T-helper 9 cell (primary cell): ENCODE measurements at regions not wholly inside any gene's neighbourhood (a gene's known extent, or its start where the extent isn't known, plus 50 kb on each side); places are given as distances from the start of the nearest gene placed in this dataset.
"Not testable (repeated sequence)": the region's sequence is repeated elsewhere in the genome, so short reads cannot be mapped to it uniquely, and the experiment has no call there.

ENCODE experiments used
- DNase-seq: peaks from one replicate; pipeline ENCODE4 v3.0.0-alpha.2; 2020

DNA sequence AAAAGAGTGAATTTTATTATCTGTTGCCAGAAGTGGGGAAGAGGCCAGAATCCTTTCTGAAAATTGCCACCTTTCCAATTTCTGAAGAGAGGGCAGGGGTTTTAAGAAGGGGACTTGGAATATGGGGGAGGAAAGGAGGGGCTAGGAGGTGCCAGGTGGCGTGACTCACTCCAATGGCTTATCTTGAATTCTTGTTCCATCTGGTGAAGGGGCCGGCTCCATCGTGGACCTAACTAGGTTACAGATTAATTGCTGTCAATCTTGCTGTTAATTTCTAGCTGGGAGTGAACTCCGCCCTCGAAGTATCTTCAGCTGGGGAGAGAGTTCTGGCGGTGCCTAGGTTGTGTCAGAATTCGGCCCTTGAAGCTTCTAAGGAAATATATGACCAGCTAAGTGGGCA lies 138.7 kb downstream of the YTHDC2 start:
- no peak for DNase-seq

DNA sequence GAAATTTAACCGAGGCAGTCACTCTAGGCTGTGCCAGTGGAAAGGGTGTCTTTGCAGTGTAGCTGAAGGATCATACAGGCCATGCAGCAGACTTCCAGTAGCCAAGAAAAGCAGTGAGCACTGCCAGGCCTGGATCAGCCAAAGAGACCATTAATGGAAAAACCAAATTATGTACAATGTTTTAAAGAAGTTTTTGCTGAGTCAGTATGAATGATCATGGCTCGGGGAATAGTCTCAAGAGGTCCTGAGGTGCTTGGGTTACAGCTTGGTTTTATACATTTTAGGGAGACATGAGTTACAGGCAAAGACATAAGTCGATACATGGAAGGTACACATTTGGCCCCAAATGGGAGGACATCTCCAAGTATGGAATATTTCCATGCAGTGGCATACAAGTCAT lies 141.3 kb downstream of the YTHDC2 start:
- DNase-seq = no peak

DNA sequence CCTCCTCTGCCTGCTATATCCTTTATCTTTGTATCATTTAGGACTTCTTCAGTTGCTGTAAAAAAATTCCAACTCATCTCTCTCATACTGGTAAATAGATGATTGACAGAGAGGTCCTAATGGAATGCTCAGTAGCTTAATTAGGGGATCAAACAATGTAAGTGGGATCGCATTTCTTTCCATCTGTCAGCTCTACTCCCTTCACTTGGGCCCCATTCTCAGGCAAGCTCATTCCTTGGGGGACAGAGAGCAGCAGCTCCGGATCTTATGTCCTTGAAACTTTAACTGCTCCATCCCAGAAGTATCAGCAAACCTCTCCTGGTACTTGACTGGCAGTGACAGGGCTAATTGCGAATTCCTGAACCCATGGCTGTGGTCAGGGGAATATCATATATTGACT lies 146.7 kb downstream of the YTHDC2 start:
- no peak for DNase-seq

DNA sequence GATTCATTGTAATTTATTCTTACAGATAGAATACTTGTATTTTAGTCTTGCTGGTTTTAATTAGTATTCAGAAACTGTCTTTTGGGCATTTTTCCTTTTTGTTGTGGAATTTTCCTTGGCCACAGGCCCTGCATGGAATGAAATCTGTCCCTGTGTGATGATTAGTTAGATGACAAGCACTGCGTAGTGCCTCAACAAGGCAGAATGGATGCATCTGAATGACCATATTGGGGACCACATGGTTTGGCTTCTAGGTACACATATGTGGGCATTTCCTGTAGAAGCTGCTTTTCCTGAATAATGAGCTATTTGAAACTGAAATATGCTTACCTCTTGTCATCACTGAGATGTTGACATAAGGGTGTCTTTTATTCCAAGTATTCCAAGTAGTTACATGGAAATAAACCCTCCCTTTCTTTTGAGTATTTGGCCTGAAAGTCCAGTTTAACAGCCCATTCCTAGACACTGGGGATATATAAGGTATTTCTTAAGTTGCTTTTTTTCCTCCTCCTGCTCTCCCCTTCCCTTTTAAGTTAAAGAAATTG lies 147.3 kb downstream of the YTHDC2 start:
- DNase-seq = no peak

DNA sequence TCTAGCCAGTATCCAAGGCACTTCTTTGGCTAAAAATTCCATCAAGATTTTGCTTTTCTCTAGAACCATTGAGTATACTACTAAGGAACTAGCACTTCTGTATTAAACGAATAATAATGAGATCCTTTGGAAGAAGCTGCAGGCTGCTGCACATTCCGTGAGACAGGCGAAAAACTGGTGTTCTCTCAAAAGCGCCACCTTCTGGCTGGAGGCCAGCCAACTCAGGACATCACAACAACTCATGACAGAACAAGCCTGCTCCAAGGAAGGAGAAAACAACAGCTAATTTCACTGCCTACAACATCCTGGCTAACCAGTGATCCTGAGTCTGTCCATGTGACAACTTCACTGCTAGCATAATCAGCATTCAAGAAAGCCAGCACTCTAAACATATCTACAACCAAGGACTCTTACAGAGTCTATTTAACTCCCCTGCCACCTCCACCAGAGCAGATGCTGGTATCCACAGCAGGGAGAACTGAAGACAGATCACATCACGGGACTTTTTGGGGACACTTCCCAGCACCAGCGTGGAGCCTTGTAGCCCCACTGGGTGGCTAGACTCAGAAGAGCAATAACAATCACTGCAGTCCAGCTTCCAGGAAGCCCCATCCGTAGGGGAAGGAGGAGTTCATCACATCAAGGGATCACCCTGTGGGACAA lies 150.5 kb downstream of the YTHDC2 start:
- DNase-seq = peak; percentile 13

DNA sequence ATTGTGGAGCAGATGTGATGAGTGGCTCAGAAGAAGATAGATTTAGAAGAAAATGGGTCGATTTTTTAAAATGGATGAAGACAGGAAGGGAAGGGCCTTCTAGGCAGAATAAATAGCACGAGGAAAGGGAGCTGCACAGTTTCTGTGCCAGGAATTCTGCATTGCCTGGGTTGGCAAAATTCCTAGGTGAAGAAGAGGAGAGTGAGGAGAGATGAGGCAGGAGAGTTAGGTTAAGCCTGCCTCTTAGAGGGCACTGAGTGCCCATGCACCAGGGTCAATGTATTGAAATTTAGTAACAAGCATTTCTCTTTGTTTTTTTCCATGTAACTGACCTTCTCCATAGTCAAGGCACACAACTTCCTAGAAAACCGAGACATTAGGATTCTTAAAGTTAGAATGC lies 159.5 kb downstream of the YTHDC2 start:
- DNase-seq = no peak

DNA sequence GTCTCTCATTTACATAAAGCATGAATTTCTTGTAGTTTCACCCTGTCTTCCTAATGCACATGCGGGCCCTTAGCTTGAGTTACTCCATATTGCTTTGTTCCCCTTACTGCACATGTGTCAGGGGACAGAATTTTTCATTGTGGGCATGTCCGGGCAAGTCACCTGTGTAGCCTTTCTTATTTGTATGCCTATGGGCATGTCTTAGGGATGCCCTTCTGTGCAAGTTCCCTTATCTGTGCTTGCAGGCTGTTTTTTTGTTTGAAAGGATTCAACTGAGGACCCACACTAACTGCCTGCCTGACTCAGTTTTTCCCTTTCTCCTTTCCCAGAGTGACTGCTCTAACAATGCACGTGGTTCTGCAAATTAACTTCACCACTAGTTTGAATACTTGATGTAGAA lies 161.7 kb downstream of the YTHDC2 start:
- no peak for DNase-seq

DNA sequence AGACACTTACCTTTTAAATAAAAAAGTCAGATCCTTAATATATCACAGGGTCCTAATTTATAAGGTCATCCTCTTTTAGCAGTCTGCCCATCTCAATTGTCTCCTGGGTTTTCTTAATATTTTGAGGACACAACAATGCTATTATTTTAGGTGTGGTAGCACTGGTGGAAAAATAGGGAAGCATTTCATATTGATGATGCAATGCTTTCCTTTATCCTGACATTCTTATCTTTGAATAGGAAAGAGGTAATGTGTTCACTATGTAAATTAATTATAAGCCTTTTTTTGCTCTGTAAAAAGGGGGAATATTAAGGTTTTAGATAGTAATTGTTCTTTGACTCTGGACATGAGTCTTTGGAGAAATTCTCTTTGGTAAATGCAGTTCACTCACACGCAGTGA lies 164.7 kb downstream of the YTHDC2 start:
- no peak for DNase-seq

DNA sequence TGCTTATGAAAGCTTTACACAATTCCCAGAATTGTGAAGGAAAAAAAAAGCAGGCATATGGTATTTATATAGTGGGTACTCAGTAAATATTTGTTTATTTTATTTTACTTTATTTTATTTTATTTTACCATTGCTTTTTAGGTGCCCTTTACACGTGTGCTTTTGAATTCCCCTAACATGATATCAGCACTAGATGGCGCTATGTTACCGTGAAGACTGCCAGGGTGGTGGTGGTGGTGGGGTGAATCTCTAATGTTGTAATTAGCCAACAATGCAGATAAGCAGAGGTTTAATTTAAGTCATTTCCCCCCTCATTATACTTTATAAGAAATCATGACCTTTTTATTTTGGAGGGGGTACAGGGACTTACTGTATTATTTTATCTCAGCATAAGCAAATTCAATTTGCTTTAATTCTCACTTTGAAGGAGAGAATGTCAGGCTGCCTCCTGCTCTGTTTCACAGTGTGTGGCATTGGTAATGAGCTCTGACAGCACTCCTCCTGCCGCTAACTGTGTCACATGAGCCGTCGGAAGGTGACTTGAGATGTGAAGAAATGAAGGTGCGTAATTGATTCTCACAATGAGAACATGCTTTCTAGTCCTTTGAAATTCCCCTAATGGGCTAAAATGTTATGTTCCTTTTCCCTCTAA lies 165.6 kb downstream of the YTHDC2 start:
- no peak for DNase-seq

DNA sequence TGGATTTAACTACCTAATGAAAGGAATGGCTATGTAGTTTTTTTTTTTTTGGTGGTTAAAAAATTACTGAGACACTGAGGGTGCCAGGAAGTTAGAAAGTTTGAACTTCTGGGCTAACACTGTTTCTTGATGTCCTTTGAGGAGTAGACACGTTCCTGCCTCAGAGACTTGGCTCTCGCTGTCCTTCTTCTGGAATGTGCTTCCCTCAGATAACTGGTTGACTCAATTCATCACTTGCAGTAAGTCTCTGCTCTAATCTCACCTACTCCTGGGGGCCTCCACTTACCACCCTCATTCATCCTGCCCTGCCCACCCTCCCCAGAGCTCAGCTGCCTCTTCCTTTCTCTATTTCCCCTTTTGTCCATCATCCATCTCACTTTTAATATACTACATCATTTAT lies 167.0 kb downstream of the YTHDC2 start:
- no peak for DNase-seq

DNA sequence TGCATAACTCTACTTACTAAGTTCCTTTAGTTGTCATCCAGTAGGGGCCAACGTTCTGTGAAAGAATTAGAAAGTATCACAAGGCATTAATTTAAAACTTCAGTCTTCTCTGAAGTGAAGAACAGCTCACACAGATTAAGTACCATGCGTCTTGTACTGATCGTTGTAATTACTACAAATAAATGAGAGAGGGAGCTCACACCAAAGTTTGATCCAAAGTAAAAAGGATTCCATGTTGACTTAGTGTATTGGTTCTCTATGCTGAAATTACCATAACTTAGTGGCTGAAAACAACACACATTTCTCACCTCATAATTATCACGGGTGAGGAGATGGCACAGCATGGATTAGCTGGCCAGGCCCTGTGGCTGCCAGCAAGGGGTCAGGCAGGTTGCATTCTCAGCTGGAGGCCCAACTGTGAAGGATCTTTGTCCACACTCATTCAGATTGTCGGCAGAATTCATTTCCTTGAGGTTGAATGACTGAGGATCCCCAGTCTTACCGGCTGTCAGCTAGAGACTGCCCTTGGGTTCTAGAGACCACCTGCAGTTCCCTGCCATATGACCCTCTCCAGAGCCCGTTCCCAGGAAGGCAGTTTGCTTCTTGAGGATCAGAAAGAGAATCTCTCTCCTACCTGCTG lies 169.1 kb downstream of the YTHDC2 start:
- no peak for DNase-seq

DNA sequence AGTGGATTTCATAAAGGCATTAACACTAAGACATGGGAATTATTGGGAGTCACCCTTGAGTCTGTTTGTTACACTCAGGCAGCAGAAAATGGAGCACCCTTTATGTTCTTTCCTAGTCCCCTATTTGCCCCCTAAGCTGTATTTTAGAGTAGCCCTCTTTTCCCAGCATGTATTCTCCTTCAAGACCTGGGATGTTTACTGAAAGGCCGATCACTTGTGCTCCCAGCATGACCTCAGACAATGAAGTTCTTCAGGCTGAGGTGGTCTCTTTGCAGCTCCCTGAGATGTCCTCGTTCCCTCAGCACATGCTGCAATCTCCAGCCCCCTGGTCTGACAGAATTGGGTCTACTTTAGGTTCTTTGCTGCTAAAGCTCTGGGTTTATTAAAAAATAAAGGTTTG lies 169.7 kb downstream of the YTHDC2 start:
- no peak for DNase-seq

DNA sequence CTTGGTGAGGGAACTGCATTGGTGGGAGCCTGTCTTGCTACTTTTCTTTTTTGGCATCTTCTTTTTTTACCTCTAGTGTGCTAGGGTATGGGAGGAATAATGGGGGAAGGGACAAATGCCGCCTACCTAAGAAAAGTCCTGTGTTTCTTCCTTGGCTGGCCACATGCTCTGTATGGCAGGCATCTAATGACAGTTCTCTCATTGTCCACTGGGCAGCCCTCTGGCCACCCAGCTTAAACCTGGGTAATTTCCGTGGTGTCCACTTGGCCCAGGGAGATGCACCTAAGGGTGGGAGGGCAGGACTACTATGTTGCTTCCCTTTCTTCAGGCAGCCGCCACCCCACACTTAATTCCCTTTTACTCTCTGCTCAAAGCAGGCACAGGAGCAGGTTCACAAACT lies 173.1 kb downstream of the YTHDC2 start:
- DNase-seq = no peak

DNA sequence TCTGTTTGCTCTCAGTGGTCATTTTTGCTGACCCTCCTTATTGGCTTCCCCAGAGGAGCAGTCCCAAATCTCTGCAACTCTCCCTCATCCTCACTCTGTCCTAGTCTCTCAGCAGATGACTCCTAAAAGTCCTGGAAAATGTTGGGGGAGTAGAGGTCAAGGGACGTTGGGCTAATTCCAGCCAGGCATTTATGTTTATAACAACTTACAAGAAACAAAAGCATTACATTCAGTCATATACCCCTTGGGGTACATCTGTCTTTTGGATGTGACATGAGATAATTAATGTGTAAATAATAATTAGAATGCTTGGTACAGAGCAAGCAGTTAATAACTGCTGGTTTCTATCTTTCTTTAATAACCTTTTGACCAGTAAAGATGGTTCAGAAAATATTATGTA lies 176.2 kb downstream of the YTHDC2 start:
- no peak for DNase-seq

DNA sequence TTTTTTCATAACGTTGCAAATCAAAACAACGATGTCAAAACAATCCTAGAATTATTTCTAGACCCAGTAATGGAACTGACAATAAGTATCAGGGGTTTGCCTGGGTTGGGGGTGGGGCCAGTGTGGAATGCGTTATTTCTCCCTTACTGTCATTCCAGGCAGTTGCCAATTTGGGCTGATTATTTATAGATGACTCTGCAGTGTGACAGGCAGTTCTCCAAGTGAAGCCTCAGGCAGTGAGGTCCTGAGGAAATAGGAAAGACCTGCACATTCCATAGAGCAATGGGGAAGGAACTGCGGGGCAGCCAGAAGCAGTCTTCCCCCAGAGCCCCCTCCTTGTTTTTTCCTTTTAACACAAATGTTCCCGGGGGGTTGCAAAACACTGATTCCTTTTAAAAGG lies 179.0 kb downstream of the YTHDC2 start:
- DNase-seq = no peak

DNA sequence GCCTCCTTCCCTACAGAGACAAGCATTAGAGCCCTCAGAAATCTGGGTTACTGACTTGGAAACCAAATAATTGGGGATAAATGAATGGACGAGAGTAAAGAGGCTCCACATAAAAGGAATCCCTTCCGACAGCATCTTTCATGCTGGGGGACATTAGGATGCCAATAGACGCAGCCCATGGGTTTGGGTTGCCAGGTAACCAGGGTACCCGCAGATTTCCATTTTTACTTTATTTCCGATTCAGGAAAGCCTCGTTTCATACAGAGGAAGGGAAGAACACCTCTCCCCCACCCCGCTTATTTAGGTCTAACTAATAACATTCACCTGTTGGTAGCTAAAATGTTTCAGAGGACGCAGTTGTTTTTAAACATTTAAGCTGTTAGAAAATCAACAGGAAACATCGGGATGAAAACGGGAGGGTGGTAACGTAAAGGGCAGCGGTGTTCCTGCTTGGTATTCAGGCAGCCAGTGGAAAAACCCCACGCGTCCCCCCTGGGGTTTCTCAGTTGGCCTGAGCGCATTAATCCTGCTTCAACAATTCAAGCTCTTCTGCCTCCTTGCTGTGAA lies 179.5 kb downstream of the YTHDC2 start:
- no peak for DNase-seq

DNA sequence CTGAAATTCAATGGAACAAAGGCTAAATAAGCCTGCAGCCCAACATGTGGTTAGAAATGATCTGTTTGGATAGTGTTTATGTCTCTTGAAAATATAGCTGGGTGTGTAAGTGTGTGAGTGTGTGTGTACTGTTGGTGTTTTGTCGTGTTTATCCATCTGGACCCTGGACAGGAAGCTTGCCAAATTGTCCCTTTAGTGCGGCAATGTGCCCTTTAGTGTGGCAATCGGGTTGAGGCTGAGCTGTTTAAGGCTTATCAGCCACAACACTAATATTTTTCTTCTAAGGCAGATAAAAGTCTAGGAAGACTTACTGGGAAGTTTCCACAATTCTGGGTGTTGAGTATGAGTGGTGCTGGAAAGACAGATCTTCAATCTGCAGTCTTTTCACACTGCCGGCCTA lies 180.2 kb downstream of the YTHDC2 start:
- DNase-seq = no peak

DNA sequence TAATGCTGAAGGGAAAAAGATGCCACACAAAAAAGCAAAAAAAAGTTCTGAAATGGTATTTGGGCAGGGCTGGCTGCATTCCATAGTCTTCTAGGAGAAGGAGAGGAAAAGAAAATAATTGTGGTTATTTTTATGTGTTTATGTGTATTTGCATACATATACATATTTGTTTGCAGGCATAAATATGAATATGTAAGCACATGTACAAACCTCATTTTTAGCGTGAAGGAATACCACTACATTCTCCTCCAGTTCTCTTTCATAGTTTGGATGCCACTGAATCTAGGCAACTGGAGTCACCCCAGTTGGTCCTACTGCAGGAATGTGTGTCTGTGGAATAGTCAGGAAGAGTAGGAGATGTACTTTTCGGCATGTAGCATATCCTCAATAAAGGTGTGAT lies 181.1 kb downstream of the YTHDC2 start:
- no peak for DNase-seq

DNA sequence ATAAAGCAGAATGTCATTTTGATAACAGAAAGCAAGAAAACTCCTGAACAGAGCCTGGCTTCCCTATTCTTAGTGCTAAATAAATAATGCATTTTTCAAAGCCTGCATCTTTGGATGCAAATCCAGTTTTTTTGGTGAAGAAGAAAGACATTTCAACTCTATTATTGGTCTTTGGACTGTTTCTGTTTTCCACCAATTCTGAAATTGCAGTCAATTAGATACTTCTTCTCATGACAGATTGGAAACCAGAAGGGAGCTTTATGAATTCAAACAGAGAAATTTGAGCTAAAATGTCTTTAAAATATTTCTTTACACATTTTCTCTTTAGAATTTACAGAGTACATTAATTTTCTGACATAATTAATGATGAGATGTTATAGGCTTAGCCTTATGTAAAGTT lies 189.8 kb downstream of the YTHDC2 start:
- DNase-seq = no peak

DNA sequence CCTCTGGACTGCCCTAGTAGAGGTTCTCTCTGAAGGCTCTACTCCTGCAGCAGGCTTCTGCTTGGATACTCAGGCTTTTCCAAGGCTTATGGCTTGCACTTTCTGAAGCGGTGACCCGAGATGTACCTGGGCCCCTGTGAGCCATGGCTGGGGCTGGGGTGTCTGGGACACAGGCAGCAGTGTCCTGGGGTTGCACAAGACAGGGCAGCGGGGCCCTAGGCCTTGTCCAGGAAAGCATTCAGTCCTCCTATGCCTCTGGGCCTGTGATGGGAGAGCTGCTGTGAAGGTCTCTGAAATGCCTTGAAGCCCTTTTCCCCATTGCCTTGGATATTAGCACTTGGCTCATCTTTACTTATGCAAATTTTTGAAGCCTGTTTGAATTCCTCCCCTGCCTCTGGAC lies 192.2 kb downstream of the YTHDC2 start:
- DNase-seq = no peak

DNA sequence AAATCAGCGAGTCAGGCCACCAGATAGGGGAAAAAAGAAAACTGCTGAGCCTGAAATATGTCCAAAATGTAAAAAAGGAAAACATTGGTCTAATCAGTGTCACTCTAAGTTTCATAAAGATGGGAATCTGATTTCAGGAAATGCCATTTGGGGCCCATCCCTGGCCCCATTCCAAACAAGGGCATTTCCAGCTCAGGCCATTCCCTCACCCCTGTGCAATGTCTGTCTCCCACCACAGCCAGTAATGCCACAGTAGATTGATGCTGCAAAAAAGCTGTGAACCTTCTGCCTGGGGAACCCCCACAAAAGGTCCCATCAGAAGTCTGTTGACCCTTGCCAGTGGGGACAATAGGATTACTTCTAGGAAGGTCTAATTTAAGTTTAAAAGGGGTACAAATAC lies 199.6 kb downstream of the YTHDC2 start:
- no peak for DNase-seq

DNA sequence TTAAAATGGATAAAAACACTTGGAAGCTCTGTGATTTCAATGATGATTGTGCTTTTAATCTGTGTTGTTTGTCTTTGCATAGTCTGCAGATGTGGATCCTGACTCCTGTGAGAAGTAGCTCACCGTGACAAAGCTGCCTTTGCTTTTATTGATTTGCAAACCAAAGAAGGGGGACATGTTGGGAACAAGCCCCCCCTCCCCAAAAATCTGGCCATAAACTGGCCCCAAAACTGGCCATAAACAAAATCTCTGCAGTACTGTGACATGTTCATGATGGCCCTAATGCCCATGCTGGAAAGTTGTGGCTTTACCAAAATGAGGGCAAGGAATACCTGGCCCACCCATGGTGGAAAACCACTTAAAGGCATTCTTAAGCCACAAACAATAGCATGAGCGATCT lies 202.4 kb downstream of the YTHDC2 start:
- not testable (repeated sequence) for DNase-seq

DNA sequence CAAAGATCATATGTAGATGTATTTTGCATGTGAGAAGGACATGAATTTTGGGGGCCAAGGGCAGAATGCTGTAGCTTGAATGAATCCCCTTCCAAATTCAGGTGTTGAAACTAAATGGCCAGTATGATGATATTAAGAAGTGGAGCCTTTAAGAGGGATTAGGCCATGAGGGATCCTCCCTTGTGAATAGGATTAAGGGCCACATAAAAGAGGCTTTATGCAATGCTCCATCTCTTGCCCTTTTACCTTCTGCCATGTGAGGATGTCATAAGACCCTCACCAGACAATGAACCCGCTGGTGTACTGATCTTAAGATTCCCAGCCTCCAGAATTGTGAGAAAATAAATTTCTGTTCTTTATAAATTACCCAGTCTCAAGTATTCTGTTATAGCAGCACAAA lies 206.1 kb downstream of the YTHDC2 start:
- no peak for DNase-seq

DNA sequence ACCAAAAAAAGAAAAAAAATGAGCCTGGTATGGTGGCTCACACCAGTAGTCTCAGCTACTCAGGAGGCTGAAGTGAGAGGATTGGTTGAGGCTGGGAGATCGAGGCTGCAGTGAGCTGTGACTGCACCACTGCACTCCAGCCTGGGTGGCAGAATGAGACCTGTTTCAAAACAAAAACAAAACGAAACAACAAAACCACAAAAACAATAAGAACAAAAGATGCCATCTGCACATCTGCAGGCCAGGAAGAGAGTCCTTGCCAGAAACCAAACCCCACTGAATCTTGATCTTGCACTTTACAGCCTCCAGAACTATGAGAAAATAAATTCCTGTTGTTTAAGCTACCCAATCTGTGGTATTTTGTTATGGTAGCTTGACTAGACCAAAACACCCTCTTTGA lies 207.7 kb downstream of the YTHDC2 start:
- no peak for DNase-seq
